HepG2 (cell line): ENCODE measurements at regions not wholly inside any gene's neighbourhood (a gene's known extent, or its start where the extent isn't known, plus 50 kb on each side); places are given as distances from the start of the nearest gene placed in this dataset.

Experiments
- ATAC-seq: fragments of 200-7000 bp; cut with Tn5 transposase; 3 replicates; pipeline ENCODE4 v1.9.1; 2020; ENCODE audit warnings: mild to moderate bottlenecking, moderate library complexity
- BruUV-seq: library from RNA; stranded (reverse); fragments of 400-500 nt; replicated peaks from 2 replicates; lab custom pipeline; 2021; lab: Mats Ljungman, UMichigan
- CTCF ChIA-PET: fragments of 300-600 bp; formaldehyde crosslinking; extraction: SDS; loops from one replicate; lab custom pipeline; 2021; ENCODE audit warnings: low total read pairs, inconsistent platforms, low intra/inter-chr PET ratio; lab: Yijun Ruan, JAX
- POLR2A ChIA-PET: fragments of 350-600 bp; sonication (Branson Sonifier 250); formaldehyde crosslinking; loops from one replicate; lab custom pipeline; 2020; ENCODE audit warnings: antibody characterized with exemption, inconsistent platforms; lab: Yijun Ruan, JAX
- DNase-seq: peaks from one replicate; pipeline ENCODE4 v3.0.0-alpha.2; 2015; ENCODE audit warnings: low spot score
- FAIRE-seq: peaks from 3 replicates; lab custom pipeline; 2011; peaks lifted over from hg19 to GRCh38; lab: Jason Lieb, UNC
- H2AFZ ChIP-seq: one replicate; pipeline ENCODE4 v1.6.1; 2011; ENCODE audit warnings: low read length, inconsistent platforms
- H3K27ac ChIP-seq: fragments of 300-600 bp; 3 replicates; pipeline ENCODE4 v1.8.0; 2011; ENCODE audit warnings: mixed run types, mild to moderate bottlenecking, mixed read lengths, low read length, inconsistent platforms; ENCODE audit not compliant: insufficient read depth; ENCODE audit errors: extremely low read length
- H3K27me3 ChIP-seq, 2 experiments: fragments of 200-600 bp in 1 of 2; 2 replicates in 1 of 2; 3 replicates in 1 of 2; pipeline versions ENCODE4 v1.6.0 to v1.8.0; 2011; ENCODE audit warnings: low read length in 2 of 2, mild to moderate bottlenecking in 2 of 2, moderate library complexity in 2 of 2, inconsistent platforms in 1 of 2; ENCODE audit not compliant: insufficient read depth in 2 of 2, control insufficient read depth in 1 of 2
- H3K36me3 ChIP-seq, 2 experiments: fragments of 200-600 bp in 1 of 2; replicated peaks in 1 of 2; 2 replicates in 1 of 2; 3 replicates in 1 of 2; pipeline versions ENCODE4 v1.5.1 to v1.8.0; 2011; ENCODE audit warnings: low read length in 2 of 2, inconsistent platforms in 1 of 2; ENCODE audit not compliant: insufficient read depth in 2 of 2, control insufficient read depth in 1 of 2
- H3K4me1 ChIP-seq: 2 replicates; pipeline ENCODE4 v1.5.1; 2012; ENCODE audit warnings: low read length, inconsistent platforms; ENCODE audit not compliant: insufficient read depth
- H3K4me2 ChIP-seq: 2 replicates; pipeline ENCODE4 v1.6.0; 2011; ENCODE audit warnings: low read depth, low read length, inconsistent platforms
- H3K4me3 ChIP-seq, 3 experiments: fragments of 200-600 bp in 1 of 3; sonication (generic), shearing (Covaris generic) in 1 of 3; replicated peaks in 1 of 3; 2 replicates each; pipeline ENCODE4 v1.5.1; 2011 to 2016; ENCODE audit warnings: low read length in 3 of 3, inconsistent platforms in 2 of 3, low read depth in 2 of 3, mild to moderate bottlenecking in 2 of 3, control low read depth in 1 of 3, mixed read lengths in 1 of 3; ENCODE audit not compliant: insufficient read depth in 1 of 3
- H3K79me2 ChIP-seq: one replicate; pipeline ENCODE4 v1.6.1; 2011; ENCODE audit warnings: low read length, inconsistent platforms; ENCODE audit not compliant: insufficient read depth
- H3K9ac ChIP-seq: 2 replicates; pipeline ENCODE4 v1.6.0; 2011; ENCODE audit warnings: mild to moderate bottlenecking, low read depth, low read length, inconsistent platforms; ENCODE audit not compliant: insufficient read depth
- H3K9me3 ChIP-seq: 2 replicates; pipeline ENCODE4 v1.5.1; 2012; ENCODE audit warnings: mild to moderate bottlenecking, low read length
- H4K20me1 ChIP-seq: 2 replicates; pipeline ENCODE4 v1.6.0; 2011; ENCODE audit warnings: inconsistent platforms, mild to moderate bottlenecking, low read length, moderate library complexity; ENCODE audit not compliant: insufficient read depth
- ATM ChIP-seq: fragments of 450-650 bp; IDR thresholded peaks from 2 replicates; pipeline ENCODE4 v1.7.1; 2017; ENCODE audit warnings: mild to moderate bottlenecking, borderline replicate concordance
- ATRX ChIP-seq: sonication (generic); formaldehyde crosslinking; IDR thresholded peaks from 2 replicates; pipeline ENCODE4 v1.4.0; 2020; ENCODE audit warnings: missing genetic modification reagents, borderline replicate concordance
- EED ChIP-seq: sonication (generic); formaldehyde crosslinking; IDR thresholded peaks from 2 replicates; pipeline ENCODE4 v1.5.0; 2020; ENCODE audit warnings: mild to moderate bottlenecking, missing genetic modification reagents
- MAFK ChIP-seq, 2 experiments: IDR thresholded peaks in 1 of 2; conservative IDR thresholded peaks in 1 of 2; 2 replicates each; pipeline ENCODE4 v1.6.1; 2011; ENCODE audit warnings: improper control_type of control experiment in 2 of 2, low read length in 2 of 2
- NR2F2 ChIP-seq: IDR thresholded peaks from 2 replicates; pipeline ENCODE4 v1.6.1; 2012; ENCODE audit warnings: low read depth, inconsistent platforms, borderline replicate concordance
- REPIN1 ChIP-seq: sonication (generic); formaldehyde crosslinking; IDR thresholded peaks from 2 replicates; pipeline ENCODE4 v1.8.0; 2022; ENCODE audit warnings: missing genetic modification reagents, low read depth, mild to moderate bottlenecking, borderline replicate concordance
- ZNF616 ChIP-seq: sonication (generic); formaldehyde crosslinking; IDR thresholded peaks from 2 replicates; pipeline ENCODE4 v1.5.0; 2020; ENCODE audit warnings: low read depth, mild to moderate bottlenecking, missing genetic modification reagents
- ZNF670 ChIP-seq: sonication (generic); formaldehyde crosslinking; IDR thresholded peaks from 2 replicates; pipeline ENCODE4 v1.8.0; 2022; ENCODE audit warnings: mild to moderate bottlenecking, missing genetic modification reagents, borderline replicate concordance
- ZNF7 ChIP-seq: IDR thresholded peaks from 2 replicates; pipeline ENCODE4 v1.6.1; 2016; ENCODE audit warnings: missing biosample characterization, missing genetic modification reagents
- WGBS: methylation state at CpG from one replicate; pipeline ENCODE4 v1.1.6; 2017; ENCODE audit warnings: low lambda C conversion rate; 5-methylcytosine and 5-hydroxymethylcytosine counted together
- in situ Hi-C: cut with HindIII; loops from 2 replicates; pipeline ENCODE4 v1.10.0; 2017; ENCODE audit warnings: low pct_unique_long_range_greater_than_20kb; ENCODE audit not compliant: extremely low pct_ligation_motif_present
- intact Hi-C: fragments of 100-400 bp; cut with micrococcal nuclease; formaldehyde crosslinking; loops from one replicate; pipeline ENCODE4 v1.10.0; 2022; ENCODE audit not compliant: unreplicated experiment
- TF ChIP-seq, protein P1 (sequence below): sonication (generic); formaldehyde crosslinking; IDR thresholded peaks from 2 replicates; pipeline ENCODE4 v1.5.0; 2020; ENCODE audit warnings: mild to moderate bottlenecking, missing genetic modification reagents, borderline replicate concordance
- TF ChIP-seq, protein P2 (sequence below): sonication (generic); formaldehyde crosslinking; IDR thresholded peaks from 2 replicates; pipeline ENCODE4 v1.4.0; 2020; ENCODE audit warnings: missing genetic modification reagents
- TF ChIP-seq, protein P3 (sequence below): IDR thresholded peaks from 2 replicates; pipeline ENCODE4 v1.6.1; 2016

DNA sequence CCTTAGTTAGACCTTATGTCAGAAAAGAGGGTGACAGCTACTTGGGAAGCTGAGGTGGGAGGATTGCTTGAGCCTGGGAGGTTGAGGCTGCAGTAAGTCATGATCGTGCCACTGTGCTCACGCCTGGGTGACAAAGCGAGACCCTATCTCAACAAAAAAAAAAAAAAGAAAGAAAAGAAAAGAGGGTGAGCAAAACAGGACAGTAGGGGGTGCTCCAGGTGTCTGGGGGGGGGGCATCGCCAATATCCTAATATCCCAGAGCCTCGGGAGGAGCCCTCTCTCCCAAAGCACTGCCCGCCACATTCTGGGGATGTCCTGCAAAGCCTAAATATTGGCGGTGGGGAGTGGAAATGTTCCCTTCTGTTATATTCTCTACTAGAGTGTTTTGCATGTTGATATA is 120.9 kb upstream of the TBL1X start:
- TF ChIP-seq, protein P1, sequence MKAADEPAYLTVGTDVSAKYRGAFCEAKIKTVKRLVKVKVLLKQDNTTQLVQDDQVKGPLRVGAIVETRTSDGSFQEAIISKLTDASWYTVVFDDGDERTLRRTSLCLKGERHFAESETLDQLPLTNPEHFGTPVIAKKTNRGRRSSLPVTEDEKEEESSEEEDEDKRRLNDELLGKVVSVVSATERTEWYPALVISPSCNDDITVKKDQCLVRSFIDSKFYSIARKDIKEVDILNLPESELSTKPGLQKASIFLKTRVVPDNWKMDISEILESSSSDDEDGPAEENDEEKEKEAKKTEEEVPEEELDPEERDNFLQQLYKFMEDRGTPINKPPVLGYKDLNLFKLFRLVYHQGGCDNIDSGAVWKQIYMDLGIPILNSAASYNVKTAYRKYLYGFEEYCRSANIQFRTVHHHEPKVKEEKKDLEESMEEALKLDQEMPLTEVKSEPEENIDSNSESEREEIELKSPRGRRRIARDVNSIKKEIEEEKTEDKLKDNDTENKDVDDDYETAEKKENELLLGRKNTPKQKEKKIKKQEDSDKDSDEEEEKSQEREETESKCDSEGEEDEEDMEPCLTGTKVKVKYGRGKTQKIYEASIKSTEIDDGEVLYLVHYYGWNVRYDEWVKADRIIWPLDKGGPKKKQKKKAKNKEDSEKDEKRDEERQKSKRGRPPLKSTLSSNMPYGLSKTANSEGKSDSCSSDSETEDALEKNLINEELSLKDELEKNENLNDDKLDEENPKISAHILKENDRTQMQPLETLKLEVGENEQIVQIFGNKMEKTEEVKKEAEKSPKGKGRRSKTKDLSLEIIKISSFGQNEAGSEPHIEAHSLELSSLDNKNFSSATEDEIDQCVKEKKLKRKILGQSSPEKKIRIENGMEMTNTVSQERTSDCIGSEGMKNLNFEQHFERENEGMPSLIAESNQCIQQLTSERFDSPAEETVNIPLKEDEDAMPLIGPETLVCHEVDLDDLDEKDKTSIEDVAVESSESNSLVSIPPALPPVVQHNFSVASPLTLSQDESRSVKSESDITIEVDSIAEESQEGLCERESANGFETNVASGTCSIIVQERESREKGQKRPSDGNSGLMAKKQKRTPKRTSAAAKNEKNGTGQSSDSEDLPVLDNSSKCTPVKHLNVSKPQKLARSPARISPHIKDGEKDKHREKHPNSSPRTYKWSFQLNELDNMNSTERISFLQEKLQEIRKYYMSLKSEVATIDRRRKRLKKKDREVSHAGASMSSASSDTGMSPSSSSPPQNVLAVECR = no peak
- ATAC-seq (no peak), FAIRE-seq (no peak), DNase-seq (no peak)
- 88% methylated on average over 5 of the region's 7 CpGs for WGBS
- Histone ChIP-seq H2AFZ (no peak overlapping the region), H3K4me1 (peaks cover 20% of the 10 kb centered on the region), H4K20me1 (no peaks in the 10 kb centered on the region), H3K79me2 (no peaks in the 10 kb centered on the region), H3K9me3 (no peaks in the 10 kb centered on the region), H3K4me3 (no peak overlapping the region), H3K4me2 (no peak overlapping the region), H3K36me3 (no peaks in the 10 kb centered on the region), H3K27me3 (no peaks in the 10 kb centered on the region), H3K27ac (no peak overlapping the region), H3K9ac (no peak overlapping the region)
- intact Hi-C loops = no loop called here
- CTCF ChIA-PET = no interaction called here
- in situ Hi-C loops = loop anchor here (10.0 kb wide), 1 partner anchor 111 kb away; no protein-coding TSS in a partner anchor
- no TSS peak for BruUV-seq
- POLR2A ChIA-PET = no interaction called here

DNA sequence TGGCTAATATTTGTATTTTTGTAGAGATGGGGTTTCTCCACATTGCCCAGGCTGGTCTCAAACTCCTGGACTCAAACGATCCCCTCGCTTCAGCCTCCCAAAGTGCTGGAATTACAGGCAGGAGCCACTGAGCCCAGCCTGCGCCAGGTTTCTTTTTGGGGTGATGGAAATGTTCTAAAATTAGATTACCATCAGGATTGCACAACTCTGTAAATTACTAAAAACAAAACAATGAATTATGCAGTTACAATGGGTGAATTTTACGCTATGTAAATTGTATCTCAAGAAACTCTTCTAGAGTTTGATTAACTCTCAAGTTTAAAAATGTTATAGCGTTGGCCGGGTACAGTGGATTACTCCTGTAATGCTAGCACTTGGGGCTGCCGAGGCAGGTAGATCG is 118.9 kb upstream of the TBL1X start:
- H3K4me1 ChIP-seq = peaks cover 15% of the 10 kb centered on the region
- CTCF ChIA-PET = no interaction called here
- 87% methylated on average over 8 of the region's 8 CpGs for WGBS

More for the DNA sequence above, 118.9 kb upstream of the TBL1X start:
- FAIRE-seq = no peak
- no peaks in the 10 kb centered on the region for H4K20me1 ChIP-seq
- no peak overlapping the region for H3K4me3 ChIP-seq
- no peak overlapping the region for H3K27ac ChIP-seq
- no peak for ATAC-seq
- POLR2A ChIA-PET = no interaction called here
- TF ChIP-seq MAFK (conservative IDR thresholded peaks at IDR 0.05 in 1 of 2, IDR thresholded peaks at IDR 0.05 in 1 of 2; ENCODE audit: low read length in 2 of 2) (no peak), ATM (no peak), REPIN1 (CRISPR knock-in tag) (no peak), ZNF7 (CRISPR knock-in tag) (no peak), EED (no peak), ATRX (CRISPR knock-in tag) (no peak), ZNF616 (CRISPR knock-in tag) (no peak), NR2F2 (no peak), ZNF670 (CRISPR knock-in tag) (no peak)
- TF ChIP-seq, protein P2, sequence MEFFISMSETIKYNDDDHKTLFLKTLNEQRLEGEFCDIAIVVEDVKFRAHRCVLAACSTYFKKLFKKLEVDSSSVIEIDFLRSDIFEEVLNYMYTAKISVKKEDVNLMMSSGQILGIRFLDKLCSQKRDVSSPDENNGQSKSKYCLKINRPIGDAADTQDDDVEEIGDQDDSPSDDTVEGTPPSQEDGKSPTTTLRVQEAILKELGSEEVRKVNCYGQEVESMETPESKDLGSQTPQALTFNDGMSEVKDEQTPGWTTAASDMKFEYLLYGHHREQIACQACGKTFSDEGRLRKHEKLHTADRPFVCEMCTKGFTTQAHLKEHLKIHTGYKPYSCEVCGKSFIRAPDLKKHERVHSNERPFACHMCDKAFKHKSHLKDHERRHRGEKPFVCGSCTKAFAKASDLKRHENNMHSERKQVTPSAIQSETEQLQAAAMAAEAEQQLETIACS = no peak
- TF ChIP-seq, protein P3, sequence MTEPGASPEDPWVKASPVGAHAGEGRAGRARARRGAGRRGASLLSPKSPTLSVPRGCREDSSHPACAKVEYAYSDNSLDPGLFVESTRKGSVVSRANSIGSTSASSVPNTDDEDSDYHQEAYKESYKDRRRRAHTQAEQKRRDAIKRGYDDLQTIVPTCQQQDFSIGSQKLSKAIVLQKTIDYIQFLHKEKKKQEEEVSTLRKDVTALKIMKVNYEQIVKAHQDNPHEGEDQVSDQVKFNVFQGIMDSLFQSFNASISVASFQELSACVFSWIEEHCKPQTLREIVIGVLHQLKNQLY = no peak
- no peak overlapping the region for H2AFZ ChIP-seq
- no peaks in the 10 kb centered on the region for H3K79me2 ChIP-seq
- no TSS peak for BruUV-seq
- H3K27me3 ChIP-seq = no peaks in the 10 kb centered on the region
- H3K9me3 ChIP-seq = no peaks in the 10 kb centered on the region
- H3K4me2 ChIP-seq = no peak overlapping the region
- in situ Hi-C loops (loop anchor here (10.0 kb wide), 1 partner anchor 109 kb away; no protein-coding TSS in a partner anchor), intact Hi-C loops (no loop called here)
- no peaks in the 10 kb centered on the region for H3K36me3 ChIP-seq
- no peak overlapping the region for H3K9ac ChIP-seq
- DNase-seq = no peak
